Activated naive CD4-positive, alpha-beta T cell treated with anti-CD3 and anti-CD28 coated beads, Interleukin-2, amount 50 U/mL, for 24 hours (primary cell): ENCODE measurements at regions not wholly inside any gene's neighbourhood (a gene's known extent, or its start where the extent isn't known, plus 50 kb on each side); places are given as distances from the start of the nearest gene placed in this dataset.
"Not testable (repeated sequence)": the region's sequence is repeated elsewhere in the genome, so short reads cannot be mapped to it uniquely, and the experiment has no call there.

Experiments
- H3K27ac Mint-ChIP-seq: one replicate; pipeline ENCODE4 v1.8.0; 2021; ENCODE audit warnings: mild to moderate bottlenecking, mixed read lengths
- H3K27me3 Mint-ChIP-seq: one replicate; pipeline ENCODE4 v1.8.0; 2021; ENCODE audit warnings: mixed read lengths
- H3K36me3 Mint-ChIP-seq: one replicate; pipeline ENCODE4 v1.8.0; 2021; ENCODE audit warnings: mixed read lengths
- H3K4me1 Mint-ChIP-seq: one replicate; pipeline ENCODE4 v1.8.0; 2021; ENCODE audit warnings: mixed read lengths
- H3K4me3 Mint-ChIP-seq: one replicate; pipeline ENCODE4 v1.8.0; 2021; ENCODE audit warnings: mild to moderate bottlenecking, mixed read lengths
- H3K9me3 Mint-ChIP-seq: one replicate; pipeline ENCODE4 v1.8.0; 2021; ENCODE audit warnings: mixed read lengths

- H3K27me3 Mint-ChIP-seq, result no peaks in the 10 kb centered on the region
- peaks cover 5% of the 10 kb centered on the region for H3K9me3 Mint-ChIP-seq
- no peaks in the 10 kb centered on the region for H3K36me3 Mint-ChIP-seq
- no peak overlapping the region for H3K27ac Mint-ChIP-seq
- H3K4me3 Mint-ChIP-seq, result no peak overlapping the region
- no peaks in the 10 kb centered on the region for H3K4me1 Mint-ChIP-seq
Observed at GRCh38 chr4:130054908-130055307, 959.0 kb downstream of the C4orf33 start.

- H3K4me1 Mint-ChIP-seq, result no peaks in the 10 kb centered on the region
- H3K27ac Mint-ChIP-seq, result no peak overlapping the region
- peaks cover 5% of the 10 kb centered on the region for H3K9me3 Mint-ChIP-seq
- no peaks in the 10 kb centered on the region for H3K27me3 Mint-ChIP-seq
- H3K4me3 Mint-ChIP-seq, result no peak overlapping the region
- H3K36me3 Mint-ChIP-seq, result no peaks in the 10 kb centered on the region
Observed at GRCh38 chr4:130056286-130056685, 960.3 kb downstream of the C4orf33 start.

- no peaks in the 10 kb centered on the region for H3K27me3 Mint-ChIP-seq
- H3K9me3 Mint-ChIP-seq, result no peaks in the 10 kb centered on the region
- H3K4me3 Mint-ChIP-seq, result no peak overlapping the region
- no peaks in the 10 kb centered on the region for H3K36me3 Mint-ChIP-seq
- H3K27ac Mint-ChIP-seq, result no peak overlapping the region
- H3K4me1 Mint-ChIP-seq, result no peaks in the 10 kb centered on the region
Observed at GRCh38 chr4:130064471-130064870, 968.5 kb downstream of the C4orf33 start.

- no peaks in the 10 kb centered on the region for H3K4me1 Mint-ChIP-seq
- no peaks in the 10 kb centered on the region for H3K27me3 Mint-ChIP-seq
- no peaks in the 10 kb centered on the region for H3K9me3 Mint-ChIP-seq
- H3K36me3 Mint-ChIP-seq, result no peaks in the 10 kb centered on the region
- H3K4me3 Mint-ChIP-seq, result no peak overlapping the region
- no peak overlapping the region for H3K27ac Mint-ChIP-seq
Observed at GRCh38 chr4:130067419-130067818, 971.5 kb downstream of the C4orf33 start.

GRCh38 chr4:130068072-130068471, 972.1 kb downstream of the C4orf33 start:
- Mint-ChIP-seq H3K36me3 (no peaks in the 10 kb centered on the region), H3K4me3 (no peak overlapping the region), H3K27ac (no peak overlapping the region), H3K9me3 (no peaks in the 10 kb centered on the region), H3K4me1 (no peaks in the 10 kb centered on the region), H3K27me3 (no peaks in the 10 kb centered on the region)

- Mint-ChIP-seq H3K9me3 (peaks cover 3% of the 10 kb centered on the region), H3K4me1 (no peaks in the 10 kb centered on the region), H3K4me3 (no peak overlapping the region), H3K27me3 (no peaks in the 10 kb centered on the region), H3K27ac (no peak overlapping the region), H3K36me3 (no peaks in the 10 kb centered on the region)
Observed at GRCh38 chr4:130071746-130072145, 975.8 kb downstream of the C4orf33 start.

- H3K4me1 Mint-ChIP-seq, result no peaks in the 10 kb centered on the region
- H3K36me3 Mint-ChIP-seq, result no peaks in the 10 kb centered on the region
- no peaks in the 10 kb centered on the region for H3K27me3 Mint-ChIP-seq
- H3K27ac Mint-ChIP-seq, result no peak overlapping the region
- peaks cover 5% of the 10 kb centered on the region for H3K9me3 Mint-ChIP-seq
- H3K4me3 Mint-ChIP-seq, result no peak overlapping the region
Observed at GRCh38 chr4:130073145-130073790, 977.3 kb downstream of the C4orf33 start.

GRCh38 chr4:130074096-130074495, 978.1 kb downstream of the C4orf33 start:
- Mint-ChIP-seq H3K27me3 (no peaks in the 10 kb centered on the region), H3K36me3 (no peaks in the 10 kb centered on the region), H3K4me3 (no peak overlapping the region), H3K4me1 (no peaks in the 10 kb centered on the region), H3K9me3 (peaks cover 5% of the 10 kb centered on the region), H3K27ac (no peak overlapping the region)

GRCh38 chr4:130077275-130077674, 981.3 kb downstream of the C4orf33 start:
- Mint-ChIP-seq H3K9me3 (peaks cover 5% of the 10 kb centered on the region), H3K4me1 (no peaks in the 10 kb centered on the region), H3K27me3 (no peaks in the 10 kb centered on the region), H3K36me3 (no peaks in the 10 kb centered on the region), H3K4me3 (no peak overlapping the region), H3K27ac (no peak overlapping the region)

- H3K27me3 Mint-ChIP-seq, H3K9me3 Mint-ChIP-seq, H3K4me1 Mint-ChIP-seq, H3K4me3 Mint-ChIP-seq, H3K27ac Mint-ChIP-seq, H3K36me3 Mint-ChIP-seq: not testable (repeated sequence)
Observed at GRCh38 chr4:130079027-130079426, 983.1 kb downstream of the C4orf33 start.

- peaks cover 5% of the 10 kb centered on the region for H3K9me3 Mint-ChIP-seq
- H3K27ac Mint-ChIP-seq, result no peak overlapping the region
- H3K36me3 Mint-ChIP-seq, result no peaks in the 10 kb centered on the region
- H3K27me3 Mint-ChIP-seq, result no peaks in the 10 kb centered on the region
- H3K4me1 Mint-ChIP-seq, result no peaks in the 10 kb centered on the region
- H3K4me3 Mint-ChIP-seq, result no peak overlapping the region
Observed at GRCh38 chr4:130080872-130081451, 985.0 kb downstream of the C4orf33 start.

- no peak overlapping the region for H3K4me3 Mint-ChIP-seq
- H3K27ac Mint-ChIP-seq, result no peak overlapping the region
- no peaks in the 10 kb centered on the region for H3K4me1 Mint-ChIP-seq
- no peaks in the 10 kb centered on the region for H3K27me3 Mint-ChIP-seq
- no peaks in the 10 kb centered on the region for H3K36me3 Mint-ChIP-seq
- no peaks in the 10 kb centered on the region for H3K9me3 Mint-ChIP-seq
Observed at GRCh38 chr4:130090427-130090826, 994.5 kb downstream of the C4orf33 start.

GRCh38 chr4:130092187-130093015, 996.4 kb downstream of the C4orf33 start:
- peaks cover 10% of the 10 kb centered on the region for H3K9me3 Mint-ChIP-seq
- H3K27ac Mint-ChIP-seq, result no peak overlapping the region
- H3K4me1 Mint-ChIP-seq, result no peaks in the 10 kb centered on the region
- H3K27me3 Mint-ChIP-seq, result no peaks in the 10 kb centered on the region
- no peak overlapping the region for H3K4me3 Mint-ChIP-seq
- no peaks in the 10 kb centered on the region for H3K36me3 Mint-ChIP-seq

GRCh38 chr4:130099105-130099504, 1003.2 kb downstream of the C4orf33 start:
- Mint-ChIP-seq H3K27ac (no peak overlapping the region), H3K36me3 (no peaks in the 10 kb centered on the region), H3K9me3 (peaks cover 15% of the 10 kb centered on the region), H3K4me1 (no peaks in the 10 kb centered on the region), H3K4me3 (no peak overlapping the region), H3K27me3 (no peaks in the 10 kb centered on the region)

GRCh38 chr4:130110189-130110588, 1014.2 kb downstream of the C4orf33 start:
- Mint-ChIP-seq H3K4me3 (no peak overlapping the region), H3K9me3 (peaks cover 3% of the 10 kb centered on the region), H3K27ac (no peak overlapping the region), H3K36me3 (no peaks in the 10 kb centered on the region), H3K4me1 (no peaks in the 10 kb centered on the region), H3K27me3 (no peaks in the 10 kb centered on the region)

- no peak overlapping the region for H3K27ac Mint-ChIP-seq
- H3K36me3 Mint-ChIP-seq, result no peaks in the 10 kb centered on the region
- no peak overlapping the region for H3K4me3 Mint-ChIP-seq
- H3K9me3 Mint-ChIP-seq, result peaks cover 5% of the 10 kb centered on the region
- no peaks in the 10 kb centered on the region for H3K4me1 Mint-ChIP-seq
- no peaks in the 10 kb centered on the region for H3K27me3 Mint-ChIP-seq
Observed at GRCh38 chr4:130110770-130111169, 1014.8 kb downstream of the C4orf33 start.
